NT2/D1 (cell line): ENCODE measurements at regions not wholly inside any gene's neighbourhood (a gene's known extent, or its start where the extent isn't known, plus 50 kb on each side); places are given as distances from the start of the nearest gene placed in this dataset.
"Not testable (repeated sequence)": the region's sequence is repeated elsewhere in the genome, so short reads cannot be mapped to it uniquely, and the experiment has no call there.

Experiments used
- DNase-seq: peaks from one replicate; pipeline ENCODE4 v3.0.0-alpha.2; 2011; ENCODE audit warnings: low read depth, low spot score
- H3K27me3 ChIP-seq: 2 replicates; pipeline ENCODE4 v1.6.0; 2011; ENCODE audit warnings: mild to moderate bottlenecking; ENCODE audit not compliant: insufficient read length, insufficient read depth
- H3K36me3 ChIP-seq: 2 replicates; pipeline ENCODE4 v1.6.1; 2011; ENCODE audit warnings: mild to moderate bottlenecking, low read length, mixed read lengths; ENCODE audit not compliant: insufficient read depth, insufficient read length
- H3K4me1 ChIP-seq: 2 replicates; pipeline ENCODE4 v1.5.1; 2011; ENCODE audit not compliant: insufficient read depth, insufficient read length
- H3K4me3 ChIP-seq: 2 replicates; pipeline ENCODE4 v1.5.1; 2011; ENCODE audit warnings: low read depth; ENCODE audit not compliant: insufficient read length
- H3K9ac ChIP-seq: 2 replicates; pipeline ENCODE4 v1.6.0; 2011; ENCODE audit warnings: low read depth; ENCODE audit not compliant: insufficient read length
- H3K9me3 ChIP-seq: 2 replicates; pipeline ENCODE4 v1.5.1; 2011; ENCODE audit warnings: mild to moderate bottlenecking, low read length; ENCODE audit not compliant: insufficient read depth
- SUZ12 ChIP-seq: IDR thresholded peaks from 2 replicates; pipeline ENCODE4 v1.6.1; 2011; ENCODE audit not compliant: insufficient read length, insufficient read depth; ENCODE audit errors: extremely low read depth
- YY1 ChIP-seq: IDR thresholded peaks from 2 replicates; pipeline ENCODE4 v1.6.1; 2011; ENCODE audit not compliant: insufficient read length, insufficient read depth
- ZNF274 ChIP-seq: IDR thresholded peaks from 2 replicates; pipeline ENCODE4 v1.6.1; 2011; ENCODE audit warnings: mild to moderate bottlenecking, low read depth, low read length

DNA sequence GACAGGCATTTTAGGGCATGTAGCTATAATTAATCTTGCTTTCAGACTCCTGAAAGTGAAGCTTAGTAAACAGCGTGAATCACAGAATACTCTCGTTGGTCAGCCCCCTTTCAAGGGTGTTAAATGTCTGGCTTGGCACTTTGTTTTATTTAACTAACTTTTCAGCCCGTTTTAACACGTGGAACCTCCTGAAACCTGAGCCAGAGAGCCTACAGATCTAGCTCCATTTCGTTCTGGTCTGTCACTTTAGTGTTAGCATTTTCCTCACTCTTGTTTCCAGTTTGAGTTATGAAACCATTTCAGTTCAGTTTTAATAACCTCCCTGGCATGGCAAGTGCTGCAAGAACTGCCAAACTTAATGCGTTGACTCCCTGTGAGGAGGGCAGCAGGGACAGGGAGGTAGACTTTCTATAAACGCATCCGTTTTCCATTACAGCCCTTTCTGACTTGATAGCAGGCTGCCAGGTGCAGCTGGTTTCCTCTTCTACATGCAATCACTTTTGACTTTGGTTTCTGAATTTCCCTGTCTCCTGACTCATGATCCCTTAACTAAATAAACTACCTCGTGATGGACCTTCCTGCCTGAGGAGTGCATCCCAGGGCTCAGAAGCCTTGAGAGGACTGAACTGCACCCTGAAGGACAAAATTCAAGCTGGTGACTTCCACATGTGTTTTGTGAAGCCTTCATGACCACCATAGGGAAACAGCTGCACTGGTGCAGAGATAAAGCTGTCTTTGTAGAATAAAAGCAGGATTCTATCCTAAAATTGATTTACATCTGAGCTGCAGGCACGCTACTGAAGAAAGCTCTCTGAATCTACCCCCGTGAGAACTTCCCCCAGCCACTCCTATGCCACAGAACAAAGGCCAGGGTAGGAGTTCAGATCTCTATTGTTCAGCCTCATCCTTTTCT lies 192.6 kb downstream of the DLEU7 start:
- H3K9ac ChIP-seq = no peak overlapping the region
- DNase-seq = no peak
- no peaks in the 10 kb centered on the region for H3K9me3 ChIP-seq
- no peaks in the 10 kb centered on the region for H3K36me3 ChIP-seq
- H3K27me3 ChIP-seq = no peaks in the 10 kb centered on the region
- TF ChIP-seq YY1 = no peak
- no peak for TF ChIP-seq ZNF274
- TF ChIP-seq SUZ12 = no peak
- H3K4me1 ChIP-seq = no peaks in the 10 kb centered on the region
- no peak overlapping the region for H3K4me3 ChIP-seq

DNA sequence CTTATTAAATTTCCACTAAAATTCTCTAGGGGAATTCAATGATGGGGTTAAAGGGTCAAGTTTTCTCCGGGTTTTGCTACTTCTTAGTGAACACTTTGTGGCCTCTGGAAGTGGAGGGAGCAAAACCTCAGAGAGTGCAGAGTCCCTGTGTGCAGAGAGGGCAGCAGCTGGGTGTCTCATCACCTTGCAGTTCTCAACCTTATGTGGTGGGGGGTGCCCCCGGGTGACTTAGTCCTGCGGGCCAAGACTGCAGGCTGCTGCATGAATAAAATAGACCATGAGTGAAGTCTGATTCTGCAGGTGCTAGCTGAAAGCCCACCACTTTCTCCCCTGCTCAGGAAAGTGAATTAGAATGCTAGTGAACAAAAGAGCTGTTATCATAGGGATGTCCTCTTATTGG lies 191.6 kb downstream of the DLEU7 start:
- DNase-seq = no peak
- no peak overlapping the region for H3K4me3 ChIP-seq
- no peak overlapping the region for H3K9ac ChIP-seq
- no peaks in the 10 kb centered on the region for H3K36me3 ChIP-seq
- TF ChIP-seq YY1 = no peak
- no peak for TF ChIP-seq SUZ12
- TF ChIP-seq ZNF274 = no peak
- H3K4me1 ChIP-seq = no peaks in the 10 kb centered on the region
- H3K27me3 ChIP-seq = no peaks in the 10 kb centered on the region
- no peaks in the 10 kb centered on the region for H3K9me3 ChIP-seq

DNA sequence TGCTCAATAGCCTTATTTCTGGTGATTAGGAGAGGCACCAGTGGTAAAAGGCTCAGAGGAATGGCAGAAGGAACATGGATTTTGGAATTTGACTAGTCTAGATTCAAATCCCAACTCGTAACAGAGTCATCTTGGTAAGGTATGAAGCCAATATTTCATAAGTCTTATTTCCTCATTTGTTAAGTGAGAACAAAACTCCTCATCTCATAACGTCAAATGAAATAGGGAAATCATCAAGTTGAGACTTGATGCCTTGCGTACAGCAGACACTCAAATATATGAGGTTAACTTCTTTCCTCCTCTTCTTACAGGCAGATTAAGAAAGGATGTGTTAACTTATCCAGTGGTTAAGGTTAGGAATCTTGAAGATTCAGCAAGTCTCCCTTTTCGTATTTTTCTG lies 189.2 kb downstream of the DLEU7 start:
- Histone ChIP-seq H3K27me3 (no peaks in the 10 kb centered on the region), H3K4me1 (no peaks in the 10 kb centered on the region), H3K9me3 (no peaks in the 10 kb centered on the region), H3K4me3 (no peak overlapping the region), H3K36me3 (no peaks in the 10 kb centered on the region), H3K9ac (no peak overlapping the region)
- TF ChIP-seq SUZ12 = no peak
- TF ChIP-seq ZNF274 = no peak
- DNase-seq = no peak

DNA sequence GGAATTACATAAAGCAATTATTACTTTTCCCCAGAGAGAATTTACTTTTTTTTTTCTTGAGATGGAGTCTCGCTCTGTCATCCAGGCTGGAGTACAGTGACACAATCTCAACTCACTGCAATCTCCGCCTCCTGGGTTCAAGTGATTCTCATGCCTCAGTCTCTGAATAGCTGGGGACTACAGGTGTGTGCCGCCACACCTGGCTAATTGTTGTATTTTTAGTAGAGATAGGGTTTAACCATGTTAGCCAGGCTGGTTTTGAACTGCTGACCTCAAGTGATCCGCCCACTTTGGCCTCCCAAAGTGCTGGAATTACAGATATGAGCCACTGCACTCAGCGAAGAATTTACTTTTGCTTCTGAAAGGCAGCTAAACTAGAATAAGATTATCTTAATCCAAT lies 181.6 kb downstream of the DLEU7 start:
- not testable (repeated sequence) for H3K36me3 ChIP-seq, H3K9me3 ChIP-seq, H3K4me3 ChIP-seq, H3K9ac ChIP-seq, H3K4me1 ChIP-seq, H3K27me3 ChIP-seq, DNase-seq

DNA sequence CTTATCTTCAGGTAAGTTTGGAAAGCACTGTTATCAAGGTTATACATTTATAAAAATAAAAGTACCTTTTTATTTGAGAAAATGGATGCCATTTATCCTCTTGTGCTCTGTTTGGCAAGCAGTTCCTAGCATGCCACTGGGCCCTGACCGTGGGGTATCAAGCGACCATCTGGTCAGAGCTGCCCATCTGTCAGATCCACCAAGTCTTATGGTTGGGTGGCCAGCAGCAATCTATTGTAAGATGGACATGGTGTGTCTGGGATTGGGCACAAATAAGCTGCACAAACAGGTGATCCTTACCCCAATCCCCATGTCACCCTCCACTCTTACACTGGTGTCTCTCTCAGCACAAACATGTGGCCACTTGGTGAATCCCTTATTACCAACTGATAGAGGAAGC lies 178.5 kb downstream of the DLEU7 start:
- H3K9me3 ChIP-seq = no peaks in the 10 kb centered on the region
- H3K36me3 ChIP-seq = no peaks in the 10 kb centered on the region
- no peak overlapping the region for H3K4me3 ChIP-seq
- DNase-seq = no peak
- TF ChIP-seq SUZ12 (no peak), ZNF274 (no peak), YY1 (no peak)
- no peaks in the 10 kb centered on the region for H3K27me3 ChIP-seq
- no peaks in the 10 kb centered on the region for H3K4me1 ChIP-seq
- no peak overlapping the region for H3K9ac ChIP-seq

DNA sequence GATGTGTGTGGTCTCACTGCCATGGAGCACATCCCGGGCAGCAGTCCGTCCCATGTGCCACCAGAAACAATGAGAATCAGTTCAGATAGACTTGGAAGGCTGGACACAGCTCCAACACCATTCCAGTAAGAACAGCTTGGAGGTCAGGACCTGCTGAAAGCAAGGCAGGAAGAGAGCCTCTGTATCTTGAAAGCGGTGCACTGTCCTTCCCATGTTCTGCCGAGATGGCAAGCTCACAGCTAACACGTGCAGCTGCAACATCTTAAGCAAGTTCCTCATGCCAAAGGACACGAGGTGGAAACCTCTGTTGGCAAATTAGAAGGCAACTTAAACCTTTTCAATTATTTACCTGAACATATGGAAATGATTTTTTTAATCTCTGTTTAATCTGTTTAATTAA lies 175.4 kb downstream of the DLEU7 start:
- Histone ChIP-seq H3K27me3 (no peaks in the 10 kb centered on the region), H3K9me3 (no peaks in the 10 kb centered on the region), H3K9ac (no peak overlapping the region), H3K36me3 (no peaks in the 10 kb centered on the region), H3K4me3 (no peak overlapping the region), H3K4me1 (no peaks in the 10 kb centered on the region)
- DNase-seq = no peak
- TF ChIP-seq SUZ12 = no peak

DNA sequence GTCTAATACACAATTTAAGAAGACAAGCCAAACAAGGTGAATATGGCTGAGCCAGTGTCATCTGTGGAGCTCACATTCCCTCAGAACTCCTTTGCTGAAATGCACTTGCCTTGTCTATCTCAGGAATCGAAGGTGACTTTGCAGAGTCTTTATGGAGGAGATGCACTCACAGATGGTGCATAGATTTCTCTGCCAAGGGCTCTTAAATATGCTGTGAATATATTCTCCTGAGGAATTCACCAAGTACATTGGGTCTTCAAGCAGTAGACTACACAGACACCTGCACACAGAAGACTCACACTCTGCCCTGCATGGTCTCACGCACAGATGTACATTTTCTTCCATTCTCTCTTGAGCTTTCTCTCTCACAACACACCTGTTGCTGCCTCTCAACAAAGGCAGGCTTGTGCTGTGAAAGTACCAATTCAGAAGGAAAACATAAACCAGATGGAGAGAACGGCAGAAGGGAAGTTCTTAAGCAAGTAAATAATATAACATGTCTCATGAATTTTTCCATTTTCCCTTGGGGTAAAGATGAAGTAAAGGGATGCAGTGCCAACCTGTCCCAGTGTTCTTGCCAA lies 174.7 kb downstream of the DLEU7 start:
- TF ChIP-seq ZNF274 = no peak
- no peak for TF ChIP-seq YY1
- no peak for TF ChIP-seq SUZ12
- Histone ChIP-seq H3K4me3 (no peak overlapping the region), H3K36me3 (no peaks in the 10 kb centered on the region), H3K9ac (no peak overlapping the region), H3K27me3 (no peaks in the 10 kb centered on the region), H3K4me1 (no peaks in the 10 kb centered on the region), H3K9me3 (no peaks in the 10 kb centered on the region)
- DNase-seq = no peak
